MM.1S (cell line): ENCODE measurements at regions not wholly inside any gene's neighbourhood (a gene's known extent, or its start where the extent isn't known, plus 50 kb on each side); places are given as distances from the start of the nearest gene placed in this dataset.
"Not testable (repeated sequence)": the region's sequence is repeated elsewhere in the genome, so short reads cannot be mapped to it uniquely, and the experiment has no call there.

Experiments
- EZH2 ChIP-seq: fragments of 300-600 bp; sonication (generic); optimal IDR thresholded peaks from 2 replicates; pipeline ENCODE3; 2017; ENCODE audit warnings: low read depth, mild to moderate bottlenecking, antibody characterized with exemption, low read length, mixed read lengths
- TF ChIP-seq, protein P1 (sequence below): fragments of 300-600 bp; sonication (generic); IDR thresholded peaks from 2 replicates; pipeline ENCODE4 v1.5.1; 2016; ENCODE audit warnings: antibody characterized with exemption, low read length, mixed read lengths

DNA sequence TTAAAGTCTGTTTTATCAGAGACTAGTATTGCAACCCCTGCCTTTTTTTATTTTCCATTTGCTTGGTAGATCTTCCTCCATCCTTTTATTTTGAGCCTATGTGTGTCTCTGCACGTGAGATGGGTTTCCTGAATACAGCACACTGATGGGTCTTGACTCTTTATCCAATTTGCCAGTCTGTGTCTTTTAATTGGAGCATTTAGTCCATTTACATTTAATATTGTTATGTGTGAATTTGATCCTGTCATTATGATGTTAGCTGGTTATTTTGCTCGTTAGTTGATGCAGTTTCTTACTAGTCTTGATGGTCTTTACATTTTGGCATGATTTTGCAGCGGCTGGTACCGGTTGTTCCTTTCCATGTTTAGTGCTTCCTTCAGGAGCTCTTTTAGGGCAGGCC, 381.5 kb upstream of the ZEB2 start:
- TF ChIP-seq, protein P1, sequence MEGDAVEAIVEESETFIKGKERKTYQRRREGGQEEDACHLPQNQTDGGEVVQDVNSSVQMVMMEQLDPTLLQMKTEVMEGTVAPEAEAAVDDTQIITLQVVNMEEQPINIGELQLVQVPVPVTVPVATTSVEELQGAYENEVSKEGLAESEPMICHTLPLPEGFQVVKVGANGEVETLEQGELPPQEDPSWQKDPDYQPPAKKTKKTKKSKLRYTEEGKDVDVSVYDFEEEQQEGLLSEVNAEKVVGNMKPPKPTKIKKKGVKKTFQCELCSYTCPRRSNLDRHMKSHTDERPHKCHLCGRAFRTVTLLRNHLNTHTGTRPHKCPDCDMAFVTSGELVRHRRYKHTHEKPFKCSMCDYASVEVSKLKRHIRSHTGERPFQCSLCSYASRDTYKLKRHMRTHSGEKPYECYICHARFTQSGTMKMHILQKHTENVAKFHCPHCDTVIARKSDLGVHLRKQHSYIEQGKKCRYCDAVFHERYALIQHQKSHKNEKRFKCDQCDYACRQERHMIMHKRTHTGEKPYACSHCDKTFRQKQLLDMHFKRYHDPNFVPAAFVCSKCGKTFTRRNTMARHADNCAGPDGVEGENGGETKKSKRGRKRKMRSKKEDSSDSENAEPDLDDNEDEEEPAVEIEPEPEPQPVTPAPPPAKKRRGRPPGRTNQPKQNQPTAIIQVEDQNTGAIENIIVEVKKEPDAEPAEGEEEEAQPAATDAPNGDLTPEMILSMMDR = not testable (repeated sequence)
- TF ChIP-seq EZH2 = not testable (repeated sequence)
